ENCODE measurements at regions not wholly inside any gene's neighbourhood (a gene's known extent, or its start where the extent isn't known, plus 50 kb on each side); places are given as distances from the start of the nearest gene placed in this dataset.

GRCh38 chr12:77777274-77777673, 53.4 kb upstream of the NAV3 start:
- Histone ChIP-seq H3K9me3 (ENCODE audit: control insufficient read depth, insufficient read depth, low read length) (no peaks in the 10 kb centered on the region), H3K9ac (ENCODE audit: low read depth, low read length) (no peak overlapping the region), H3K4me1 (ENCODE audit: insufficient read depth, low read length) (peaks cover 12% of the 10 kb centered on the region; the same call in 1 of the 2 replicates), H3K36me3 (ENCODE audit: insufficient read depth, low read length) (no peaks in the 10 kb centered on the region)

GRCh38 chr12:77774761-77775160, 55.9 kb upstream of the NAV3 start:
- Histone ChIP-seq H3K4me1 (ENCODE audit: insufficient read depth, low read length) (no peaks in the 10 kb centered on the region), H3K9ac (ENCODE audit: low read depth, low read length) (no peak overlapping the region), H3K9me3 (ENCODE audit: control insufficient read depth, insufficient read depth, low read length) (no peaks in the 10 kb centered on the region), H3K36me3 (ENCODE audit: insufficient read depth, low read length) (no peaks in the 10 kb centered on the region)

GRCh38 chr12:77772676-77773298, 57.9 kb upstream of the NAV3 start:
- Histone ChIP-seq H3K36me3 (ENCODE audit: insufficient read depth, low read length) (no peaks in the 10 kb centered on the region), H3K9me3 (ENCODE audit: control insufficient read depth, insufficient read depth, low read length) (no peaks in the 10 kb centered on the region; the same call in 1 of the 2 replicates), H3K9ac (ENCODE audit: low read depth, low read length) (no peak overlapping the region), H3K4me1 (ENCODE audit: insufficient read depth, low read length) (no peaks in the 10 kb centered on the region)

GRCh38 chr12:77768558-77768957, 62.1 kb upstream of the NAV3 start:
- Histone ChIP-seq H3K4me1 (ENCODE audit: insufficient read depth, low read length) (0 out of 2 replicates have a peak, but pooled peaks cover 3% of the 10 kb centered on the region), H3K9me3 (ENCODE audit: control insufficient read depth, insufficient read depth, low read length) (peaks cover 5% of the 10 kb centered on the region), H3K9ac (ENCODE audit: low read depth, low read length) (no peak overlapping the region), H3K36me3 (ENCODE audit: insufficient read depth, low read length) (no peaks in the 10 kb centered on the region)

GRCh38 chr12:77767756-77768343, 62.8 kb upstream of the NAV3 start:
- Histone ChIP-seq H3K9ac (ENCODE audit: low read depth, low read length) (no peak overlapping the region), H3K36me3 (ENCODE audit: insufficient read depth, low read length) (no peaks in the 10 kb centered on the region), H3K4me1 (ENCODE audit: insufficient read depth, low read length) (0 out of 2 replicates have a peak, but pooled peaks cover 3% of the 10 kb centered on the region), H3K9me3 (ENCODE audit: control insufficient read depth, insufficient read depth, low read length) (peaks cover 5% of the 10 kb centered on the region)

- no peak overlapping the region for H3K9ac ChIP-seq (ENCODE audit: low read depth, low read length)
- peaks cover 5% of the 10 kb centered on the region for H3K9me3 ChIP-seq (ENCODE audit: control insufficient read depth, insufficient read depth, low read length)
- H3K4me1 ChIP-seq (ENCODE audit: insufficient read depth, low read length), result 0 out of 2 replicates have a peak, but pooled peaks cover 3% of the 10 kb centered on the region
- no peaks in the 10 kb centered on the region for H3K36me3 ChIP-seq (ENCODE audit: insufficient read depth, low read length)
Observed at GRCh38 chr12:77767335-77767734, 63.4 kb upstream of the NAV3 start.

GRCh38 chr12:77766224-77766623, 64.5 kb upstream of the NAV3 start:
- 0 out of 2 replicates have a peak, but pooled peaks cover 3% of the 10 kb centered on the region for H3K4me1 ChIP-seq (ENCODE audit: insufficient read depth, low read length)
- H3K36me3 ChIP-seq (ENCODE audit: insufficient read depth, low read length), result no peaks in the 10 kb centered on the region
- H3K9ac ChIP-seq (ENCODE audit: low read depth, low read length), result no peak overlapping the region
- H3K9me3 ChIP-seq (ENCODE audit: control insufficient read depth, insufficient read depth, low read length), result peaks cover 5% of the 10 kb centered on the region

- Histone ChIP-seq H3K9me3 (ENCODE audit: control insufficient read depth, insufficient read depth, low read length) (no peaks in the 10 kb centered on the region), H3K4me1 (ENCODE audit: insufficient read depth, low read length) (peaks cover 12% of the 10 kb centered on the region; the same call in 1 of the 2 replicates), H3K9ac (ENCODE audit: low read depth, low read length) (no peak overlapping the region), H3K36me3 (ENCODE audit: insufficient read depth, low read length) (no peaks in the 10 kb centered on the region)
Observed at GRCh38 chr12:77761286-77761685, 69.4 kb upstream of the NAV3 start.

- Histone ChIP-seq H3K4me1 (ENCODE audit: insufficient read depth, low read length) (peaks cover 11% of the 10 kb centered on the region; the same call in 1 of the 2 replicates), H3K9me3 (ENCODE audit: control insufficient read depth, insufficient read depth, low read length) (no peaks in the 10 kb centered on the region), H3K36me3 (ENCODE audit: insufficient read depth, low read length) (no peaks in the 10 kb centered on the region), H3K9ac (ENCODE audit: low read depth, low read length) (no peak overlapping the region)
Observed at GRCh38 chr12:77760271-77761025, 70.2 kb upstream of the NAV3 start.

- H3K36me3 ChIP-seq (ENCODE audit: insufficient read depth, low read length), result no peaks in the 10 kb centered on the region
- H3K4me1 ChIP-seq (ENCODE audit: insufficient read depth, low read length), result peaks cover 5% of the 10 kb centered on the region; the same call in 1 of the 2 replicates
- H3K9me3 ChIP-seq (ENCODE audit: control insufficient read depth, insufficient read depth, low read length), result no peaks in the 10 kb centered on the region; the same call in 1 of the 2 replicates
- H3K9ac ChIP-seq (ENCODE audit: low read depth, low read length), result no peak overlapping the region
Observed at GRCh38 chr12:77754086-77754485, 76.6 kb upstream of the NAV3 start.

GRCh38 chr12:77751939-77752338, 78.8 kb upstream of the NAV3 start:
- no peaks in the 10 kb centered on the region; the same call in 1 of the 2 replicates for H3K9me3 ChIP-seq (ENCODE audit: control insufficient read depth, insufficient read depth, low read length)
- H3K36me3 ChIP-seq (ENCODE audit: insufficient read depth, low read length), result no peaks in the 10 kb centered on the region
- peaks cover 5% of the 10 kb centered on the region; the same call in 1 of the 2 replicates for H3K4me1 ChIP-seq (ENCODE audit: insufficient read depth, low read length)
- H3K9ac ChIP-seq (ENCODE audit: low read depth, low read length), result no peak overlapping the region

- Histone ChIP-seq H3K9ac (ENCODE audit: low read depth, low read length) (no peak overlapping the region), H3K36me3 (ENCODE audit: insufficient read depth, low read length) (no peaks in the 10 kb centered on the region), H3K4me1 (ENCODE audit: insufficient read depth, low read length) (peaks cover 2% of the 10 kb centered on the region; the same call in 1 of the 2 replicates), H3K9me3 (ENCODE audit: control insufficient read depth, insufficient read depth, low read length) (no peaks in the 10 kb centered on the region; the same call in 1 of the 2 replicates)
Observed at GRCh38 chr12:77746096-77746495, 84.6 kb upstream of the NAV3 start.

- no peak overlapping the region for H3K9ac ChIP-seq (ENCODE audit: low read depth, low read length)
- no peaks in the 10 kb centered on the region for H3K36me3 ChIP-seq (ENCODE audit: insufficient read depth, low read length)
- H3K9me3 ChIP-seq (ENCODE audit: control insufficient read depth, insufficient read depth, low read length), result no peaks in the 10 kb centered on the region
- no peaks in the 10 kb centered on the region for H3K4me1 ChIP-seq (ENCODE audit: insufficient read depth, low read length)
Observed at GRCh38 chr12:77745624-77746023, 85.1 kb upstream of the NAV3 start.

- H3K36me3 ChIP-seq (ENCODE audit: insufficient read depth, low read length), result no peaks in the 10 kb centered on the region
- H3K4me1 ChIP-seq (ENCODE audit: insufficient read depth, low read length), result no peaks in the 10 kb centered on the region
- H3K9me3 ChIP-seq (ENCODE audit: control insufficient read depth, insufficient read depth, low read length), result no peaks in the 10 kb centered on the region
- H3K9ac ChIP-seq (ENCODE audit: low read depth, low read length), result no peak overlapping the region
Observed at GRCh38 chr12:77742631-77743030, 88.1 kb upstream of the NAV3 start.

Measured in ES-I3 (cell line).